Uterus (tissue), 2 donors: ENCODE measurements at regions not wholly inside any gene's neighbourhood (a gene's known extent, or its start where the extent isn't known, plus 50 kb on each side); places are given as distances from the start of the nearest gene placed in this dataset.

ENCODE experiments used
- CTCF ChIP-seq, 4 experiments: fragments of 200-600 bp in 2 of 4; fragments of 450-650 bp in 2 of 4; sonication (generic) in 2 of 4; IDR thresholded peaks; one replicate each; pipeline ENCODE4 v1.5.1; 2016 to 2019; ENCODE audit warnings: antibody characterized with exemption in 4 of 4, mild to moderate bottlenecking in 2 of 4, moderate library complexity in 1 of 4
- POLR2A ChIP-seq, 2 donors: fragments of 450-650 bp; IDR thresholded peaks; one replicate each; pipeline ENCODE4 v1.6.1; 2016; ENCODE audit warnings: antibody characterized with exemption in 2 of 2, mild to moderate bottlenecking in 1 of 2, moderate library complexity in 1 of 2

- TF ChIP-seq CTCF (IDR thresholded peaks at IDR 0.05) (no peak), POLR2A (IDR thresholded peaks at IDR 0.05) (no peak)
Measured at GRCh38 chr18:2154278-2154677, 417.0 kb downstream of the METTL4 start.
